GM12891 (cell line): ENCODE measurements at regions not wholly inside any gene's neighbourhood (a gene's known extent, or its start where the extent isn't known, plus 50 kb on each side); places are given as distances from the start of the nearest gene placed in this dataset.
"Not testable (repeated sequence)": the region's sequence is repeated elsewhere in the genome, so short reads cannot be mapped to it uniquely, and the experiment has no call there.

Experiments used
- DNase-seq: peaks from one replicate; pipeline ENCODE4 v3.0.0; 2011; ENCODE audit warnings: low spot score; ENCODE audit not compliant: insufficient read length
- FAIRE-seq: peaks from 2 replicates; lab custom pipeline; 2011; peaks lifted over from hg19 to GRCh38; lab: Jason Lieb, UNC
- PAX5 ChIP-seq: IDR thresholded peaks from 2 replicates; pipeline ENCODE4 v1.6.1; 2011; ENCODE audit warnings: low read length, moderate library complexity, mild to moderate bottlenecking; ENCODE audit not compliant: insufficient read depth, severe bottlenecking
- POLR2A ChIP-seq: IDR thresholded peaks from 2 replicates; pipeline ENCODE4 v1.6.1; 2011; ENCODE audit warnings: low read depth, low read length, control low read depth
- POLR2AphosphoS5 ChIP-seq: IDR thresholded peaks from 2 replicates; pipeline ENCODE4 v1.6.1; 2011; ENCODE audit warnings: low read depth, low read length, control low read depth
- POU2F2 ChIP-seq: IDR thresholded peaks from 2 replicates; pipeline ENCODE4 v1.6.1; 2011; ENCODE audit warnings: low read depth, mild to moderate bottlenecking, control low read depth, low read length, moderate library complexity
- SPI1 ChIP-seq: IDR thresholded peaks from 2 replicates; pipeline ENCODE4 v1.6.1; 2011; ENCODE audit warnings: low read depth, low read length, control low read depth
- TAF1 ChIP-seq: IDR thresholded peaks from 2 replicates; pipeline ENCODE4 v1.6.1; 2011; ENCODE audit warnings: low read depth, low read length, control low read depth

DNA sequence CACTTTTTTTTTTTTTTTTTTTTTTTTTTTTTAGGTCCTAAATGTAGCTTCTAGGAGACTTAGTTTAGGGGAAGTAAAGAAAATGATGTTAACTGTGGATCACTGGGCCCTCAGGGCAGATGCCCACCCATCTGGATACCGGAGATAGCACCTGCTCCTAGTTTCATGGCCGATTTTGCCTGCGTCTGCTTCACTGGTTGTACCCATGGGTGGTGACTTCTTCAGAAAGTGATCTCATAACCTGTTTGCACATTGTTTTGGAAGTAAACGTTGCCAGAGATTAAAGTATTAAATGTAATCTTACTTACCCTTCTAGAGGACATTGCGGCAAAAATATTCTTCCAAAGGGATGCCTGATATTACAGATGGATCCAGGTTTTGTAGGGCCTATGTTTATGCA is 79.8 kb upstream of the SGK1 start:
- DNase-seq (no peak), FAIRE-seq (no peak)

DNA sequence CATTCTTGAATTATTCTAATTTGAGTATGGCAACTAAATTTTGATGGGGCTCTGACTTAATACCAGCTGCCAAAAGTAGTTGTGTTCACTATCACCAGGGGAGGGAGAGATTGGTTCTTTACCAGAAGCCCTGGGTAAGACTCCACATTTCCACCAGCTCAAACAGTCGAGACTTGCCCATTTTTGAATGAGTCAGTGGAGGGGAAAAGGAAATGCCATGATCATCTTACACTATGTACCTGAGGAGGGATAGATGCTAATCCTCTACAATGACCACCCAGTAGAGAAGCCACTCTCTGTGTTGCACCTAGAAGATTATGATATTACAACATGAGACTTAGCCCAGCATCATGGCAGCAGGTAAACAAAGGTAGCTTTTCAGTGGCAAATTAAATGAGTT is 77.0 kb upstream of the SGK1 start:
- FAIRE-seq, result no peak

More for the DNA sequence above, 79.8 kb upstream of the SGK1 start:
- TF ChIP-seq POLR2AphosphoS5, result no peak
- TF ChIP-seq POU2F2, result no peak
- no peak for TF ChIP-seq PAX5

GRCh38 chr6:134394208-134394607 is 76.3 kb upstream of the SGK1 start:
- FAIRE-seq (no peak), DNase-seq (no peak)
- no peak for TF ChIP-seq TAF1
- TF ChIP-seq POLR2AphosphoS5, result no peak
- TF ChIP-seq SPI1, result no peak
- no peak for TF ChIP-seq PAX5
- TF ChIP-seq POU2F2, result no peak
- no peak for TF ChIP-seq POLR2A

More for the DNA sequence above, 77.0 kb upstream of the SGK1 start:
- no peak for TF ChIP-seq PAX5
- no peak for TF ChIP-seq POLR2A
- no peak for DNase-seq

GRCh38 chr6:134391205-134391604 is 73.3 kb upstream of the SGK1 start:
- FAIRE-seq (no peak), DNase-seq (no peak)
- no peak for TF ChIP-seq TAF1
- TF ChIP-seq POLR2A, result no peak

DNA sequence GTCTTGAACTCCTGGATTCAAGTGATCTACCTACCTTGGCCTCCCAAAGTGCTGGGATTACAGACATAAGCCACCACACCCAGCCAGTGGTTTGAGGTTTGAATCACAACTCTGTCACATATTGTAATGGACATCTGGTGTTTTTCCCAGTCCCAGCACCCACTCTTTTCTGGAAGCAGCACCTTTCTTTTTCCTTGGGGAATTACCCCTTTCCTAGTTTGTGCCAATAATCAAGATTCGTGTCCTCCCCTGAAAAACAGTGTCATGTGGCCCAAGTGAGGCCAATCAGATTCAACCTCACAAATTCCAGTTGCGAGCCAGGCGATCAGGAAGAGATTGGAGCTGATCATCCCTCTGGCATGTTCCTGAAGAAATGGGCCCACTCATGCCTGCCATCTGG is 71.7 kb upstream of the SGK1 start:
- FAIRE-seq (no peak), DNase-seq (no peak)
- no peak for TF ChIP-seq TAF1
- TF ChIP-seq POU2F2, result no peak
- TF ChIP-seq POLR2AphosphoS5, result no peak
- no peak for TF ChIP-seq POLR2A

DNA sequence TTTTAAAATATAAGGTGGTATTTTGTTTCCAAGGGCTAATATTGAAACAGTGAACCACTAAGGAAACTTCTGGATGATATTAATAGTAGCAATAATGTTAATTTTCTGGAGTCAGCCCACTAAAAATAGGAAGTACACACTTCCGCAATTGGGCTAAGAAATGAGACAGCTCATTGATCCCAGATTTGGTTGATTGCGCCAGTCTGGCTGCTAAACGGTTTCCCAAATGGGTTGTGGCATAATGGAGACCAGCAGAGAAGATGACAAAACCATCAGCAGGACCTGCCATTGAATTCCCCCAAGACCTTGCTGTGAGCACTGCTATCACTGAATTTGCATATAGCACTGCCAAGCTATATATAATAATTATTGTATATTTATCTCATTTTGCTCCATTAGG is 71.2 kb upstream of the SGK1 start:
- no peak for FAIRE-seq
- no peak for TF ChIP-seq TAF1
- peak; percentile 72 for TF ChIP-seq SPI1
- no peak for DNase-seq

DNA sequence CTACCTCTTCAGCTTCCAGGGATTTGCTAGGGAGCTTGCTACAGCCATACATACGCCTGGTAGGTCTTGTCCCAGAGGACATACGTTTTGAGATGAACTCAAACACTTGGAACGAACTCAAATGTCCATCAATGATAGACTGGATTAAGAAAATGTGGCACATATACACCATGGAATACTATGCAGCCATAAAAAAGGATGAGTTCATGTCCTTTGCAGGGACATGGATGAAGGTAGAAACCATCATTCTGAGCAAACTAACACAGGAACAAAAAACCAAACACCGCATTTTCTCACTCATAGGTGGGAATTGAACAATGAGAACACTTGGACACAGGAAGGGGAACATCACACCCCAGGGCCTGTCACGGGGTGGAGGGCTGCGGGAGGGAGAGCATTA is 68.6 kb upstream of the SGK1 start:
- FAIRE-seq, DNase-seq: not testable (repeated sequence)

DNA sequence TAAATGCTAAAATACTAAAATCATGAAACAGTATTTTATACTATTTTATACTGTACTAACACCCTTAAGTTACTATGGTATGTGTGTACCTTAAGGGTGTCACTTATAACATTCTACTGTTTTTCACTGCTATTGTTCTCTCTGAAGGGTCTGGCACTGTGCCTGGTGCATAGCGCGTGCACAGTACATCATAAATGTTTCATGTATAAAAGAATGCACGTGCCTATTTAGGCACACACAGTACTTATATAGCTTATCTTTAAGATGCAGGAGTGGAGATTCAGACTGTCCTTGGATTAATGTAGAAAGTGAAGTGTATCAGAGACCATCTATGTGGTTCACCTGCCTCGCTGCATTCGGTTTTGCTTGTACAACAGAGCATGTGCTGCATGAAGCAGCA is 64.0 kb upstream of the SGK1 start:
- no peak for TF ChIP-seq PAX5
- no peak for TF ChIP-seq POLR2A
- no peak for TF ChIP-seq TAF1

DNA sequence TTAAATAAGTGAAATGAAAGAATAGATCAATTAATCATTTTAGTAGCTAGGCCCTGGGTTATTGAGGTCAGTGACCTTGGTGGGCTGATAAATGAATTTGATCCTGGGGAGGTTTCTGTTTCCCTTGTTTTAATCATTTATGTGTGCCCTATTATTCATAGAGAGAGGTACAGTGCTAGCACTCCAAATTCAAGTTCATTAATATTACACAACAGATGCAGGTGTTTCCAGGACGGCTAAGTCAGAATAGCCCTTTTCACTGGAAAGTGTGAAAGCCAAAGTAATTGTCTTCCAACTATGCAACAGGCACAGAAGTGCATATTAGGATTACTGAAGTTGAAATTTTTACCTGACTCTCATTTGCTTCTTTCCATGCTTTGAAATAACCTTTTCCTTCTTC is 61.7 kb upstream of the SGK1 start:
- no peak for TF ChIP-seq PAX5
- TF ChIP-seq POLR2AphosphoS5, result no peak
- TF ChIP-seq POLR2A, result no peak
- TF ChIP-seq POU2F2, result no peak
- TF ChIP-seq SPI1, result no peak
- TF ChIP-seq TAF1, result no peak
- FAIRE-seq (no peak), DNase-seq (no peak)

More for the DNA sequence above, 64.0 kb upstream of the SGK1 start:
- FAIRE-seq, result no peak
- no peak for DNase-seq

DNA sequence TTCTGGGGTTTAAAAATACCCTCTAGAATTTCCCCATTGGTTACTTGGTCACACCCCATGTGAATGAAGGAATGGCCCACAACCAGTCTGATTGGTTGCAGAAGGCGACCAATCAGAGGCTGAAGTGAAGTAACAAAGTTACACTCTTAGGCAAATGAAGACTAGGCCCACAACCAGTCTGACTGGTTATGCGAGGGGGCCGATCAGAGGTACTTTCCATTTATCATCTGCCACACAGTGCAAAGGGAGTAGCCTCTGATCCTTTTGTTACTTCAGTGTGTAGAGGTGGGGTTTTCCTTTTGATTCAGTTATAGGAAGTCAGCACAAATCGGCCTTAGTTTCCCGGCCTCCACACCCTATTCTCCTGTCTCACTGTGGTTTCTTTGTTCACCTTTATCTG is 61.2 kb upstream of the SGK1 start:
- FAIRE-seq, result no peak
- TF ChIP-seq POLR2A, result no peak
- no peak for TF ChIP-seq POLR2AphosphoS5
- no peak for TF ChIP-seq SPI1
- no peak for TF ChIP-seq PAX5
- no peak for TF ChIP-seq TAF1
- no peak for TF ChIP-seq POU2F2
- no peak for DNase-seq

GRCh38 chr6:134378426-134378825 is 60.5 kb upstream of the SGK1 start:
- DNase-seq, result no peak
- FAIRE-seq, result no peak
- TF ChIP-seq TAF1 (no peak), POLR2A (no peak), PAX5 (no peak), SPI1 (no peak), POU2F2 (no peak), POLR2AphosphoS5 (no peak)

- DNase-seq, result no peak
- no peak for FAIRE-seq
- TF ChIP-seq PAX5 (no peak), POLR2A (no peak)
Observed at GRCh38 chr6:134376785-134377184, 58.9 kb upstream of the SGK1 start.

GRCh38 chr6:134375220-134375580 is 57.3 kb upstream of the SGK1 start:
- no peak for DNase-seq
- no peak for FAIRE-seq
- no peak for TF ChIP-seq PAX5
- TF ChIP-seq TAF1, result no peak
- TF ChIP-seq SPI1, result no peak
- TF ChIP-seq POLR2A, result no peak
- no peak for TF ChIP-seq POLR2AphosphoS5
- TF ChIP-seq POU2F2, result no peak
